Mesenchymal stem cell (in vitro differentiated cells and primary cell): ENCODE measurements at regions not wholly inside any gene's neighbourhood (a gene's known extent, or its start where the extent isn't known, plus 50 kb on each side); places are given as distances from the start of the nearest gene placed in this dataset.

Experiments
- DNase-seq: peaks from one replicate; pipeline ENCODE4 v3.0.0-alpha.2; 2013
- H2AFZ ChIP-seq: one replicate; pipeline ENCODE4 v1.6.1; 2013; ENCODE audit warnings: low read depth, mild to moderate bottlenecking, control low read depth, inconsistent platforms, low read length, moderate library complexity
- H2AK5ac ChIP-seq: 2 replicates; pipeline ENCODE4 v1.6.1; 2013; ENCODE audit warnings: low read length, moderate library complexity, mild to moderate bottlenecking, inconsistent platforms; ENCODE audit not compliant: severe bottlenecking
- H2BK120ac ChIP-seq: one replicate; pipeline ENCODE4 v1.6.1; 2013; ENCODE audit warnings: low read depth, mild to moderate bottlenecking, inconsistent platforms, low read length, moderate library complexity
- H2BK12ac ChIP-seq, 2 experiments: one replicate each; pipeline ENCODE4 v1.6.1; 2013; ENCODE audit warnings: inconsistent platforms in 2 of 2, low read length in 2 of 2, mild to moderate bottlenecking in 2 of 2, moderate library complexity in 2 of 2, control low read depth in 1 of 2
- H2BK15ac ChIP-seq: one replicate; pipeline ENCODE4 v1.6.1; 2013; ENCODE audit warnings: mild to moderate bottlenecking, low read depth, inconsistent platforms; ENCODE audit not compliant: poor library complexity, severe bottlenecking
- H2BK5ac ChIP-seq: 2 replicates; pipeline ENCODE4 v1.6.1; 2013; ENCODE audit warnings: low read depth, mild to moderate bottlenecking, low read length, control low read depth, inconsistent platforms; ENCODE audit not compliant: poor library complexity, severe bottlenecking
- H3K14ac ChIP-seq, 2 experiments: one replicate each; pipeline ENCODE4 v1.6.1; 2013; ENCODE audit warnings: inconsistent platforms in 2 of 2, low read length in 2 of 2, control low read depth in 1 of 2, mild to moderate bottlenecking in 1 of 2, moderate library complexity in 1 of 2
- H3K18ac ChIP-seq, 2 experiments: one replicate each; pipeline ENCODE4 v1.6.1; 2013; ENCODE audit warnings: inconsistent platforms in 2 of 2, low read length in 2 of 2, control low read depth in 1 of 2, low read depth in 1 of 2, mild to moderate bottlenecking in 1 of 2
- H3K23ac ChIP-seq, 2 experiments: one replicate each; pipeline ENCODE4 v1.6.1; 2013; ENCODE audit warnings: inconsistent platforms in 2 of 2, low read length in 2 of 2, mild to moderate bottlenecking in 2 of 2, moderate library complexity in 2 of 2, control low read depth in 1 of 2
- H3K27ac ChIP-seq: 2 replicates; pipeline ENCODE4 v1.5.1; 2013; ENCODE audit warnings: mild to moderate bottlenecking, moderate library complexity, low read length, control low read depth, inconsistent platforms; ENCODE audit not compliant: poor library complexity, severe bottlenecking
- H3K27me3 ChIP-seq, 2 experiments: 2 replicates each; pipeline versions ENCODE4 v1.6.1 to v1.7.0; 2013; ENCODE audit warnings: low read length in 2 of 2, mild to moderate bottlenecking in 2 of 2, moderate library complexity in 2 of 2, control low read depth in 1 of 2, inconsistent platforms in 1 of 2; ENCODE audit not compliant: control insufficient read depth in 1 of 2, insufficient read depth in 1 of 2
- H3K36me3 ChIP-seq, 2 experiments: 2 replicates each; pipeline versions ENCODE4 v1.6.1 to v1.7.0; 2013; ENCODE audit warnings: low read length in 2 of 2, control low read depth in 1 of 2, inconsistent platforms in 1 of 2, low read depth in 1 of 2, mild to moderate bottlenecking in 1 of 2; ENCODE audit not compliant: insufficient read depth in 2 of 2, control insufficient read depth in 1 of 2
- H3K4ac ChIP-seq, 2 experiments: one replicate each; pipeline ENCODE4 v1.6.1; 2013; ENCODE audit warnings: inconsistent platforms in 2 of 2, low read length in 2 of 2, mild to moderate bottlenecking in 2 of 2, moderate library complexity in 2 of 2, control low read depth in 1 of 2, low read depth in 1 of 2
- H3K4me1 ChIP-seq: 2 replicates; pipeline ENCODE4 v1.6.1; 2013; ENCODE audit warnings: low read depth, low read length, control low read depth; ENCODE audit not compliant: control insufficient read depth, insufficient read depth
- H3K4me2 ChIP-seq: 2 replicates; pipeline ENCODE4 v1.6.1; 2013; ENCODE audit warnings: low read length, mild to moderate bottlenecking, inconsistent platforms; ENCODE audit not compliant: poor library complexity, severe bottlenecking
- H3K4me3 ChIP-seq, 2 experiments: 2 replicates each; pipeline versions ENCODE4 v1.5.1 to v1.7.0; 2013; ENCODE audit warnings: low read length in 2 of 2, mild to moderate bottlenecking in 2 of 2, control low read depth in 1 of 2, low read depth in 1 of 2; ENCODE audit not compliant: insufficient read depth in 1 of 2
- H3K79me1 ChIP-seq: replicated peaks from 2 replicates; pipeline ENCODE4 v1.6.1; 2013; ENCODE audit warnings: mild to moderate bottlenecking, control low read depth, low read length, inconsistent platforms; ENCODE audit not compliant: poor library complexity, severe bottlenecking
- H3K9ac ChIP-seq: 2 replicates; pipeline ENCODE4 v1.7.0; 2013; ENCODE audit warnings: mild to moderate bottlenecking, low read length, moderate library complexity
- H3K9me3 ChIP-seq: 2 replicates; pipeline ENCODE4 v1.7.0; 2013; ENCODE audit warnings: mild to moderate bottlenecking, low read length; ENCODE audit not compliant: control insufficient read depth
- H4K8ac ChIP-seq: one replicate; pipeline ENCODE4 v1.6.1; 2013; ENCODE audit warnings: inconsistent platforms, mild to moderate bottlenecking, low read length, moderate library complexity
- H4K91ac ChIP-seq: one replicate; pipeline ENCODE4 v1.6.1; 2013; ENCODE audit warnings: mild to moderate bottlenecking, low read length, inconsistent platforms
- WGBS: methylation state at CpG from one replicate; pipeline ENCODE4 v1.1.7; 2013; ENCODE audit warnings: mixed read lengths; 5-methylcytosine and 5-hydroxymethylcytosine counted together

- Histone ChIP-seq H3K79me1 (no peaks in the 10 kb centered on the region), H2AFZ (no peak overlapping the region), H3K27ac (no peak overlapping the region), H3K4me3 (no peak overlapping the region), H2BK15ac (no peak overlapping the region), H3K23ac (no peak overlapping the region), H2BK5ac (no peak overlapping the region), H3K27me3 (no peaks in the 10 kb centered on the region), H2AK5ac (no peak overlapping the region), H3K4me2 (no peak overlapping the region), H3K18ac (no peak overlapping the region), H4K91ac (no peak overlapping the region), H3K4ac (no peak overlapping the region), H2BK120ac (no peak overlapping the region), H3K36me3 (no peaks in the 10 kb centered on the region), H3K9ac (no peak overlapping the region), H3K14ac (no peak overlapping the region), H4K8ac (no peak overlapping the region), H2BK12ac (no peak overlapping the region), H3K9me3 (no peaks in the 10 kb centered on the region), H3K4me1 (no peaks in the 10 kb centered on the region)
- no peak for DNase-seq
- 94% methylated on average over 1 of the region's 1 CpG for WGBS
Measured at GRCh38 chr5:89996335-89996734, 413.2 kb downstream of the CETN3 start.

- Histone ChIP-seq H3K23ac (no peak overlapping the region), H3K4me2 (no peak overlapping the region), H3K79me1 (no peaks in the 10 kb centered on the region), H3K18ac (no peak overlapping the region), H4K8ac (no peak overlapping the region), H3K9ac (no peak overlapping the region), H2BK12ac (no peak overlapping the region), H4K91ac (no peak overlapping the region), H2AFZ (no peak overlapping the region), H3K27me3 (no peaks in the 10 kb centered on the region), H2AK5ac (no peak overlapping the region), H3K4me3 (no peak overlapping the region), H3K14ac (no peak overlapping the region), H3K9me3 (no peaks in the 10 kb centered on the region), H3K36me3 (no peaks in the 10 kb centered on the region), H3K4ac (no peak overlapping the region), H2BK15ac (no peak overlapping the region), H3K27ac (no peak overlapping the region), H2BK5ac (no peak overlapping the region), H2BK120ac (no peak overlapping the region), H3K4me1 (no peaks in the 10 kb centered on the region)
- DNase-seq, result no peak
Measured at GRCh38 chr5:89994266-89994665, 415.3 kb downstream of the CETN3 start.

GRCh38 chr5:89992201-89992600 lies 417.4 kb downstream of the CETN3 start:
- Histone ChIP-seq H3K4ac (no peak overlapping the region), H3K79me1 (no peaks in the 10 kb centered on the region), H3K36me3 (no peaks in the 10 kb centered on the region), H3K14ac (no peak overlapping the region), H3K9me3 (no peaks in the 10 kb centered on the region), H3K23ac (no peak overlapping the region), H2BK120ac (no peak overlapping the region), H3K4me1 (no peaks in the 10 kb centered on the region), H2AFZ (no peak overlapping the region), H3K27me3 (no peaks in the 10 kb centered on the region), H4K91ac (no peak overlapping the region), H3K4me2 (no peak overlapping the region), H4K8ac (no peak overlapping the region), H2BK15ac (no peak overlapping the region), H3K4me3 (no peak overlapping the region), H2AK5ac (no peak overlapping the region), H2BK12ac (no peak overlapping the region), H3K18ac (no peak overlapping the region), H3K9ac (no peak overlapping the region), H3K27ac (no peak overlapping the region), H2BK5ac (no peak overlapping the region)
- no peak for DNase-seq
- 93% methylated on average over 3 of the region's 3 CpGs for WGBS

GRCh38 chr5:89991592-89991991 lies 418.0 kb downstream of the CETN3 start:
- Histone ChIP-seq H3K23ac (no peak overlapping the region), H3K27me3 (no peaks in the 10 kb centered on the region)

More at GRCh38 chr5:89991592-89991991, 418.0 kb downstream of the CETN3 start:
- Histone ChIP-seq H3K4me3 (no peak overlapping the region), H2BK5ac (no peak overlapping the region), H3K9ac (no peak overlapping the region), H2BK12ac (no peak overlapping the region), H3K4ac (no peak overlapping the region), H3K4me1 (no peaks in the 10 kb centered on the region), H3K4me2 (no peak overlapping the region), H2AK5ac (no peak overlapping the region), H3K36me3 (no peaks in the 10 kb centered on the region), H3K18ac (no peak overlapping the region), H3K14ac (no peak overlapping the region), H4K91ac (no peak overlapping the region), H3K27ac (no peak overlapping the region), H3K79me1 (no peaks in the 10 kb centered on the region), H3K9me3 (no peaks in the 10 kb centered on the region), H2AFZ (no peak overlapping the region), H4K8ac (no peak overlapping the region), H2BK15ac (no peak overlapping the region), H2BK120ac (no peak overlapping the region)
- DNase-seq, result no peak
- WGBS, result 100% methylated on average over 2 of the region's 2 CpGs
